Uterus (tissue), 2 donors: ENCODE measurements at regions not wholly inside any gene's neighbourhood (a gene's known extent, or its start where the extent isn't known, plus 50 kb on each side); places are given as distances from the start of the nearest gene placed in this dataset.

Experiments
- POLR2A ChIP-seq, 2 donors: fragments of 450-650 bp; IDR thresholded peaks; one replicate each; pipeline ENCODE4 v1.6.1; 2016; ENCODE audit warnings: antibody characterized with exemption in 2 of 2, mild to moderate bottlenecking in 1 of 2, moderate library complexity in 1 of 2
- TF ChIP-seq, protein P1 (sequence below), 4 experiments: fragments of 200-600 bp in 2 of 4; fragments of 450-650 bp in 2 of 4; sonication (generic) in 2 of 4; IDR thresholded peaks; one replicate each; pipeline ENCODE4 v1.5.1; 2016 to 2019; ENCODE audit warnings: antibody characterized with exemption in 4 of 4, mild to moderate bottlenecking in 2 of 4, moderate library complexity in 1 of 4

DNA sequence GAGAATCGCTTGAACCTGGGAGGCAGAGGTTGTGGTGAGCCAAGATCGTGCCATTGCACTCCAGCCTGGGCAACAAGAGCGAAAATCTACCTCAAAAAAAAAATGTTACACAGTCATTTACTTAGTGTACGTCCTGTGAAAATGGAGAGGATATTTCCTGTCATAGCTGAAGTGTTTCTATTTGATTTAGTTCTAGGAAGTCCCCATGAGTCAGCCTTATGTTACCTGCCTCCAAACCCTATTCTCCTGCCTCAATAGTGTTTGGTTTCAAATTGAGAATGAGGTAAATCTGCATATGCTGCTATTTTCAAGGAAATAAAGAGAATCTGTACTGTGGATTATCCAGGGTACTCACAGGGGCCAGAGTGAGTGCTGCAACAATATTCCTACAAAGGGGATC lies 1284.5 kb upstream of the AUTS2 start:
- TF ChIP-seq, protein P1, sequence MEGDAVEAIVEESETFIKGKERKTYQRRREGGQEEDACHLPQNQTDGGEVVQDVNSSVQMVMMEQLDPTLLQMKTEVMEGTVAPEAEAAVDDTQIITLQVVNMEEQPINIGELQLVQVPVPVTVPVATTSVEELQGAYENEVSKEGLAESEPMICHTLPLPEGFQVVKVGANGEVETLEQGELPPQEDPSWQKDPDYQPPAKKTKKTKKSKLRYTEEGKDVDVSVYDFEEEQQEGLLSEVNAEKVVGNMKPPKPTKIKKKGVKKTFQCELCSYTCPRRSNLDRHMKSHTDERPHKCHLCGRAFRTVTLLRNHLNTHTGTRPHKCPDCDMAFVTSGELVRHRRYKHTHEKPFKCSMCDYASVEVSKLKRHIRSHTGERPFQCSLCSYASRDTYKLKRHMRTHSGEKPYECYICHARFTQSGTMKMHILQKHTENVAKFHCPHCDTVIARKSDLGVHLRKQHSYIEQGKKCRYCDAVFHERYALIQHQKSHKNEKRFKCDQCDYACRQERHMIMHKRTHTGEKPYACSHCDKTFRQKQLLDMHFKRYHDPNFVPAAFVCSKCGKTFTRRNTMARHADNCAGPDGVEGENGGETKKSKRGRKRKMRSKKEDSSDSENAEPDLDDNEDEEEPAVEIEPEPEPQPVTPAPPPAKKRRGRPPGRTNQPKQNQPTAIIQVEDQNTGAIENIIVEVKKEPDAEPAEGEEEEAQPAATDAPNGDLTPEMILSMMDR (IDR thresholded peaks at IDR 0.05), result no peak
- TF ChIP-seq POLR2A (IDR thresholded peaks at IDR 0.05), result no peak
